NT2/D1 (cell line): ENCODE measurements at regions not wholly inside any gene's neighbourhood (a gene's known extent, or its start where the extent isn't known, plus 50 kb on each side); places are given as distances from the start of the nearest gene placed in this dataset.
"Not testable (repeated sequence)": the region's sequence is repeated elsewhere in the genome, so short reads cannot be mapped to it uniquely, and the experiment has no call there.

Source experiments
- DNase-seq: peaks from one replicate; pipeline ENCODE4 v3.0.0-alpha.2; 2011; ENCODE audit warnings: low read depth, low spot score
- H3K27me3 ChIP-seq: 2 replicates; pipeline ENCODE4 v1.6.0; 2011; ENCODE audit warnings: mild to moderate bottlenecking; ENCODE audit not compliant: insufficient read length, insufficient read depth
- H3K36me3 ChIP-seq: 2 replicates; pipeline ENCODE4 v1.6.1; 2011; ENCODE audit warnings: mild to moderate bottlenecking, low read length, mixed read lengths; ENCODE audit not compliant: insufficient read depth, insufficient read length
- H3K4me1 ChIP-seq: 2 replicates; pipeline ENCODE4 v1.5.1; 2011; ENCODE audit not compliant: insufficient read depth, insufficient read length
- H3K4me3 ChIP-seq: 2 replicates; pipeline ENCODE4 v1.5.1; 2011; ENCODE audit warnings: low read depth; ENCODE audit not compliant: insufficient read length
- H3K9ac ChIP-seq: 2 replicates; pipeline ENCODE4 v1.6.0; 2011; ENCODE audit warnings: low read depth; ENCODE audit not compliant: insufficient read length
- H3K9me3 ChIP-seq: 2 replicates; pipeline ENCODE4 v1.5.1; 2011; ENCODE audit warnings: mild to moderate bottlenecking, low read length; ENCODE audit not compliant: insufficient read depth
- SUZ12 ChIP-seq: IDR thresholded peaks from 2 replicates; pipeline ENCODE4 v1.6.1; 2011; ENCODE audit not compliant: insufficient read length, insufficient read depth; ENCODE audit errors: extremely low read depth
- YY1 ChIP-seq: IDR thresholded peaks from 2 replicates; pipeline ENCODE4 v1.6.1; 2011; ENCODE audit not compliant: insufficient read length, insufficient read depth
- ZNF274 ChIP-seq: IDR thresholded peaks from 2 replicates; pipeline ENCODE4 v1.6.1; 2011; ENCODE audit warnings: mild to moderate bottlenecking, low read depth, low read length

- peaks cover 2% of the 10 kb centered on the region for H3K4me1 ChIP-seq
- DNase-seq, result no peak
- no peak overlapping the region for H3K9ac ChIP-seq
- TF ChIP-seq YY1, result no peak
- no peak for TF ChIP-seq SUZ12
- no peak for TF ChIP-seq ZNF274
- H3K27me3 ChIP-seq, result no peaks in the 10 kb centered on the region
- peaks cover 2% of the 10 kb centered on the region for H3K9me3 ChIP-seq
- H3K4me3 ChIP-seq, result no peak overlapping the region
- H3K36me3 ChIP-seq, result no peaks in the 10 kb centered on the region
Measured at GRCh38 chr6:134426623-134427022, 108.7 kb upstream of the SGK1 start.

GRCh38 chr6:134425917-134426316, 108.0 kb upstream of the SGK1 start:
- not testable (repeated sequence) for H3K4me3 ChIP-seq, H3K9ac ChIP-seq, DNase-seq, H3K9me3 ChIP-seq, H3K36me3 ChIP-seq, H3K4me1 ChIP-seq, H3K27me3 ChIP-seq

GRCh38 chr6:134425513-134425912, 107.6 kb upstream of the SGK1 start:
- H3K9ac ChIP-seq, result no peak overlapping the region
- no peak overlapping the region for H3K4me3 ChIP-seq
- peaks cover 13% of the 10 kb centered on the region for H3K9me3 ChIP-seq
- no peaks in the 10 kb centered on the region for H3K36me3 ChIP-seq
- peaks cover 2% of the 10 kb centered on the region for H3K4me1 ChIP-seq
- DNase-seq, result no peak
- no peak for TF ChIP-seq ZNF274
- TF ChIP-seq SUZ12, result no peak
- no peak for TF ChIP-seq YY1
- no peaks in the 10 kb centered on the region for H3K27me3 ChIP-seq

- H3K4me1 ChIP-seq, result peaks cover under 1% of the 10 kb centered on the region
- no peaks in the 10 kb centered on the region for H3K36me3 ChIP-seq
- H3K9ac ChIP-seq, result no peak overlapping the region
- peaks cover 18% of the 10 kb centered on the region for H3K9me3 ChIP-seq
- H3K27me3 ChIP-seq, result no peaks in the 10 kb centered on the region
- DNase-seq, result no peak
- no peak for TF ChIP-seq ZNF274
- no peak for TF ChIP-seq YY1
- TF ChIP-seq SUZ12, result no peak
- H3K4me3 ChIP-seq, result no peak overlapping the region
Measured at GRCh38 chr6:134424798-134425170, 106.9 kb upstream of the SGK1 start.

GRCh38 chr6:134424165-134424797, 106.4 kb upstream of the SGK1 start:
- no peak for TF ChIP-seq YY1
- no peak for TF ChIP-seq ZNF274
- TF ChIP-seq SUZ12, result no peak
- Histone ChIP-seq H3K4me3 (no peak overlapping the region), H3K36me3 (no peaks in the 10 kb centered on the region), H3K27me3 (no peaks in the 10 kb centered on the region), H3K9ac (no peak overlapping the region), H3K9me3 (peaks cover 18% of the 10 kb centered on the region), H3K4me1 (no peaks in the 10 kb centered on the region)
- DNase-seq, result no peak

GRCh38 chr6:134422426-134423231, 104.7 kb upstream of the SGK1 start:
- Histone ChIP-seq H3K9ac (no peak overlapping the region), H3K9me3 (peaks cover 18% of the 10 kb centered on the region), H3K4me1 (no peaks in the 10 kb centered on the region), H3K4me3 (no peak overlapping the region), H3K27me3 (no peaks in the 10 kb centered on the region), H3K36me3 (no peaks in the 10 kb centered on the region)
- DNase-seq, result no peak
- TF ChIP-seq SUZ12 (no peak), YY1 (no peak), ZNF274 (no peak)

- Histone ChIP-seq H3K36me3 (no peaks in the 10 kb centered on the region), H3K4me3 (no peak overlapping the region), H3K27me3 (no peaks in the 10 kb centered on the region), H3K9ac (no peak overlapping the region), H3K4me1 (no peaks in the 10 kb centered on the region), H3K9me3 (peaks cover 18% of the 10 kb centered on the region)
- no peak for DNase-seq
- TF ChIP-seq ZNF274 (no peak), SUZ12 (no peak), YY1 (no peak)
Measured at GRCh38 chr6:134421501-134421900, 103.6 kb upstream of the SGK1 start.
